GM12878 (cell line): ENCODE measurements at regions not wholly inside any gene's neighbourhood (a gene's known extent, or its start where the extent isn't known, plus 50 kb on each side); places are given as distances from the start of the nearest gene placed in this dataset.

ENCODE experiments used
- ATAC-seq: fragments of 200-7000 bp; cut with Tn5 transposase; 3 replicates; pipeline ENCODE4 v1.9.1; 2020; ENCODE audit warnings: mild to moderate bottlenecking, moderate library complexity
- BruUV-seq: library from RNA; stranded (reverse); fragments of 400-500 nt; replicated peaks from 2 replicates; lab custom pipeline; 2021; lab: Mats Ljungman, UMichigan
- CTCF ChIA-PET: fragments of 300-600 bp; sonication (Branson Sonifier 250); formaldehyde crosslinking; extraction: SDS; loops from one replicate; lab custom pipeline; 2021; ENCODE audit warnings: inconsistent platforms; lab: Yijun Ruan, JAX
- POLR2A ChIA-PET: fragments of 350-600 bp; formaldehyde crosslinking; extraction: SDS; loops from one replicate; lab custom pipeline; 2021; ENCODE audit warnings: inconsistent platforms; lab: Charles Lee
- RAD21 ChIA-PET: fragments of 300-600 bp; sonication (Branson Sonifier 250); formaldehyde crosslinking; loops from one replicate; lab custom pipeline; 2023; ENCODE audit warnings: antibody characterized with exemption; ENCODE audit not compliant: unreplicated experiment; lab: Charles Lee
- SMC1A ChIA-PET: fragments of 300-600 bp; sonication (Branson Sonifier 250); formaldehyde crosslinking; loops from one replicate; lab custom pipeline; 2023; ENCODE audit not compliant: unreplicated experiment, uncharacterized antibody; lab: Charles Lee
- DNase-seq: peaks from one replicate; pipeline ENCODE4 v3.0.0-alpha.2; 2011; ENCODE audit warnings: low read depth, low spot score
- FAIRE-seq: peaks from 3 replicates; lab custom pipeline; 2011; peaks lifted over from hg19 to GRCh38; lab: Jason Lieb, UNC
- H2AFZ ChIP-seq: 2 replicates; pipeline ENCODE4 v1.6.0; 2011; ENCODE audit warnings: low read depth, low read length, control low read depth; ENCODE audit not compliant: control insufficient read depth
- H3K27ac ChIP-seq: 2 replicates; pipeline ENCODE4 v1.5.1; 2011; ENCODE audit warnings: control low read depth; ENCODE audit not compliant: control insufficient read depth, insufficient read depth
- H3K27me3 ChIP-seq, 2 experiments: replicated peaks in 1 of 2; 2 replicates each; pipeline versions ENCODE4 v1.6.0 to v1.6.1; 2011; ENCODE audit warnings: low read length in 1 of 2; ENCODE audit not compliant: control insufficient read depth in 2 of 2, insufficient read depth in 2 of 2
- H3K36me3 ChIP-seq, 2 experiments: 2 replicates each; pipeline ENCODE4 v1.5.1; 2011; ENCODE audit warnings: low read length in 1 of 2; ENCODE audit not compliant: control insufficient read depth in 2 of 2, insufficient read depth in 2 of 2
- H3K4me1 ChIP-seq: 2 replicates; pipeline ENCODE4 v1.6.1; 2011; ENCODE audit warnings: mild to moderate bottlenecking, low read length, moderate library complexity, mixed read lengths; ENCODE audit not compliant: control insufficient read depth, insufficient read depth
- H3K4me2 ChIP-seq: 2 replicates; pipeline ENCODE4 v1.6.0; 2011; ENCODE audit warnings: control low read depth; ENCODE audit not compliant: control insufficient read depth, insufficient read depth
- H3K4me3 ChIP-seq: fragments of 200-600 bp; sonication (generic); 2 replicates; pipeline ENCODE4 v1.5.1; 2016
- H3K79me2 ChIP-seq: 2 replicates; pipeline ENCODE4 v1.6.0; 2011; ENCODE audit warnings: low read length; ENCODE audit not compliant: control insufficient read depth, insufficient read depth
- H3K9ac ChIP-seq: 2 replicates; pipeline ENCODE4 v1.8.0; 2011; ENCODE audit warnings: low read length, control low read depth, mixed read lengths; ENCODE audit not compliant: control insufficient read depth, insufficient read depth
- H3K9me3 ChIP-seq: replicated peaks from 3 replicates; pipeline ENCODE4 v1.5.1; 2011; ENCODE audit warnings: mild to moderate bottlenecking, low read length; ENCODE audit not compliant: control insufficient read depth, insufficient read depth
- H4K20me1 ChIP-seq: 2 replicates; pipeline ENCODE4 v1.6.0; 2011; ENCODE audit not compliant: control insufficient read depth, insufficient read depth
- CHD4 ChIP-seq: fragments of 200-600 bp; sonication (generic); IDR thresholded peaks from 2 replicates; pipeline ENCODE4 v1.6.1; 2016; ENCODE audit warnings: mild to moderate bottlenecking
- EED ChIP-seq: sonication (generic); IDR thresholded peaks from 2 replicates; pipeline ENCODE4 v1.6.1; 2016; ENCODE audit warnings: antibody characterized with exemption, low read depth
- JUNB ChIP-seq: IDR thresholded peaks from 2 replicates; pipeline ENCODE4 v1.6.1; 2016; ENCODE audit warnings: antibody characterized with exemption, mild to moderate bottlenecking
- NFYB ChIP-seq: IDR thresholded peaks from 2 replicates; pipeline ENCODE4 v1.6.1; 2011; ENCODE audit warnings: low read depth, mild to moderate bottlenecking, low read length, improper control_type of control experiment, moderate library complexity; ENCODE audit not compliant: insufficient read depth
- RUNX3 ChIP-seq: IDR thresholded peaks from 2 replicates; pipeline ENCODE4 v1.6.1; 2012; ENCODE audit warnings: low read length, inconsistent platforms
- SMAD1 ChIP-seq: fragments of 450-650 bp; IDR thresholded peaks from 2 replicates; pipeline ENCODE4 v1.6.1; 2018; ENCODE audit warnings: mild to moderate bottlenecking, low read depth; ENCODE audit not compliant: partially characterized antibody
- SREBF2 ChIP-seq: IDR thresholded peaks from 2 replicates; pipeline ENCODE4 v1.6.1; 2012; ENCODE audit warnings: mild to moderate bottlenecking, low read length
- SUPT20H ChIP-seq: IDR thresholded peaks from 2 replicates; pipeline ENCODE4 v1.6.1; 2011; ENCODE audit warnings: low read depth, mild to moderate bottlenecking, low read length, moderate library complexity, borderline replicate concordance; ENCODE audit not compliant: control insufficient read depth
- SUZ12 ChIP-seq: fragments of 200-600 bp; sonication (generic); IDR thresholded peaks from one replicate; pipeline ENCODE4 v1.6.1; 2018; ENCODE audit warnings: antibody characterized with exemption, mild to moderate bottlenecking; ENCODE audit not compliant: unreplicated experiment
- ZNF622 ChIP-seq: fragments of 450-650 bp; IDR thresholded peaks from 2 replicates; pipeline ENCODE4 v1.6.1; 2017; ENCODE audit warnings: mild to moderate bottlenecking, inconsistent platforms
- WGBS: methylation state at CpG from one replicate; pipeline ENCODE4 v1.1.6; 2016; ENCODE audit warnings: low lambda C conversion rate; ENCODE audit not compliant: insufficient replicate concordance, insufficient coverage; ENCODE audit errors: missing lambda C conversion rate; 5-methylcytosine and 5-hydroxymethylcytosine counted together
- in situ Hi-C: fragments of 300-500 bp; cut with MboI; formaldehyde crosslinking; loops from 9 replicates; pipeline ENCODE4 v1.14.3; 2018; ENCODE audit warnings: mixed read lengths
- intact Hi-C: fragments of 100-400 bp; cut with micrococcal nuclease; formaldehyde crosslinking; loops from one replicate; pipeline ENCODE4 v1.14.2; 2022; ENCODE audit not compliant: unreplicated experiment
- TF ChIP-seq, protein P1 (sequence below): fragments of 450-650 bp; IDR thresholded peaks from 2 replicates; pipeline ENCODE4 v1.6.1; 2017; ENCODE audit warnings: mild to moderate bottlenecking, low read depth, inconsistent platforms; ENCODE audit not compliant: poor library complexity, severe bottlenecking
- TF ChIP-seq, protein P2 (sequence below): IDR thresholded peaks from 2 replicates; pipeline ENCODE4 v1.6.1; 2011; ENCODE audit warnings: low read depth, mild to moderate bottlenecking, low read length, moderate library complexity, borderline replicate concordance; ENCODE audit errors: extremely low read depth
- TF ChIP-seq, protein P3 (sequence below): fragments of 450-650 bp; formaldehyde crosslinking; IDR thresholded peaks from 2 replicates; pipeline ENCODE4 v1.4.0; 2022; ENCODE audit warnings: mild to moderate bottlenecking, moderate library complexity
- TF ChIP-seq, protein P4 (sequence below): fragments of 450-650 bp; formaldehyde crosslinking; IDR thresholded peaks from 2 replicates; pipeline ENCODE4 v1.5.0; 2022; ENCODE audit warnings: mild to moderate bottlenecking, missing genetic modification characterization

DNA sequence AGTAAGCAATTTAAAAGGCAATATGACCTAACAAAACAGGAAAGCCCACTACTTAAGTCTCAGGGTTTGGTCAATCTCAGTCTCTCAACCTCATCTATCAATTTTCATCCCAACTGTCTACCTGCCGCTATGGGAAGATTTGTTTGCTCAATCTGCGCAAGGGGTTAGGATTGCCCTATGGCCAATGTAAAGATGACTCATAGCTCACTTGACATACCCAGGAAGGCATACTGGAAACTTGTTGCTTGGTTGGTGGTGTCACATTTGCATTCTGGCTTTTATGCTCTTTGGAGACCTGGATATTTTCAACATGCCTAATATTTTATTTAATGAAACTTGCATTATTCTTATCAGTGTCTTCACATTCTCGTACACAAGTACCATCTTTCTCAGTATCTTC is 78.1 kb upstream of the TMEM196 start (continued):
- TF ChIP-seq, protein P1, sequence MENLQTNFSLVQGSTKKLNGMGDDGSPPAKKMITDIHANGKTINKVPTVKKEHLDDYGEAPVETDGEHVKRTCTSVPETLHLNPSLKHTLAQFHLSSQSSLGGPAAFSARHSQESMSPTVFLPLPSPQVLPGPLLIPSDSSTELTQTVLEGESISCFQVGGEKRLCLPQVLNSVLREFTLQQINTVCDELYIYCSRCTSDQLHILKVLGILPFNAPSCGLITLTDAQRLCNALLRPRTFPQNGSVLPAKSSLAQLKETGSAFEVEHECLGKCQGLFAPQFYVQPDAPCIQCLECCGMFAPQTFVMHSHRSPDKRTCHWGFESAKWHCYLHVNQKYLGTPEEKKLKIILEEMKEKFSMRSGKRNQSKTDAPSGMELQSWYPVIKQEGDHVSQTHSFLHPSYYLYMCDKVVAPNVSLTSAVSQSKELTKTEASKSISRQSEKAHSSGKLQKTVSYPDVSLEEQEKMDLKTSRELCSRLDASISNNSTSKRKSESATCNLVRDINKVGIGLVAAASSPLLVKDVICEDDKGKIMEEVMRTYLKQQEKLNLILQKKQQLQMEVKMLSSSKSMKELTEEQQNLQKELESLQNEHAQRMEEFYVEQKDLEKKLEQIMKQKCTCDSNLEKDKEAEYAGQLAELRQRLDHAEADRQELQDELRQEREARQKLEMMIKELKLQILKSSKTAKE, result no peak
- TF ChIP-seq CHD4 (no peak), RUNX3 (no peak), SUZ12 (no peak), NFYB (no peak), EED (no peak), SUPT20H (no peak), JUNB (no peak)
- TF ChIP-seq, protein P2, sequence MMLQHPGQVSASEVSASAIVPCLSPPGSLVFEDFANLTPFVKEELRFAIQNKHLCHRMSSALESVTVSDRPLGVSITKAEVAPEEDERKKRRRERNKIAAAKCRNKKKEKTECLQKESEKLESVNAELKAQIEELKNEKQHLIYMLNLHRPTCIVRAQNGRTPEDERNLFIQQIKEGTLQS, result no peak
- TF ChIP-seq, all 136 proteins: peak for 0

DNA sequence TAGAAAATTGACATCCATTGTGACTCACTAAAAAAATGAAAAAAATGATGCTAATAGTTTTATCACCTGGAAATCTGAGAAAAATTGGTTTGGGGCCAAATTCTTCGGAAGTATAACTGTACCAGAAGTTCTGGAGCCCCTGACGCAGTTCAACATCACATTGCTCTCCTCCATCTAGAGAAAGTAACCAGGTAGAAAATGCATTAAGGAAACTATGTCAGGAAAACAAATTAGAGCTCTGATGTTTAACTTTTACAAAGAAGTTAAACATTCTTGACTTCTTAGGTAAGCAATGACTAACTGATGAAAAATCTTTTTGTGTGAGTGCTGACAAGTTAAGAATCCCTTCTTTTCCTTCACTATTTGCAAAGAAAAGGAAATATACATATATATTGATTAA is 61.1 kb upstream of the TMEM196 start:
- ChIA-PET POLR2A (no interaction called here), SMC1A (interaction anchor here (1.1 kb wide), 1 partner anchor 23 kb away, joined by 4 read pairs; no protein-coding TSS in a partner anchor), RAD21 (interaction anchor here (0.7 kb wide), 1 partner anchor 278 kb away, joined by 3 read pairs; no protein-coding TSS in a partner anchor), CTCF (no interaction called here)
- Histone ChIP-seq H3K9me3 (no peaks in the 10 kb centered on the region), H2AFZ (no peak overlapping the region), H3K27ac (no peak overlapping the region), H4K20me1 (no peaks in the 10 kb centered on the region), H3K36me3 (no peaks in the 10 kb centered on the region), H3K4me2 (no peak overlapping the region), H3K79me2 (no peaks in the 10 kb centered on the region), H3K9ac (no peak overlapping the region), H3K27me3 (no peaks in the 10 kb centered on the region), H3K4me1 (no peaks in the 10 kb centered on the region), H3K4me3 (no peak overlapping the region)
- intact Hi-C loops (no loop called here), in situ Hi-C loops (no loop called here)
- no peak for TF ChIP-seq SMAD1
- TF ChIP-seq, protein P3, sequence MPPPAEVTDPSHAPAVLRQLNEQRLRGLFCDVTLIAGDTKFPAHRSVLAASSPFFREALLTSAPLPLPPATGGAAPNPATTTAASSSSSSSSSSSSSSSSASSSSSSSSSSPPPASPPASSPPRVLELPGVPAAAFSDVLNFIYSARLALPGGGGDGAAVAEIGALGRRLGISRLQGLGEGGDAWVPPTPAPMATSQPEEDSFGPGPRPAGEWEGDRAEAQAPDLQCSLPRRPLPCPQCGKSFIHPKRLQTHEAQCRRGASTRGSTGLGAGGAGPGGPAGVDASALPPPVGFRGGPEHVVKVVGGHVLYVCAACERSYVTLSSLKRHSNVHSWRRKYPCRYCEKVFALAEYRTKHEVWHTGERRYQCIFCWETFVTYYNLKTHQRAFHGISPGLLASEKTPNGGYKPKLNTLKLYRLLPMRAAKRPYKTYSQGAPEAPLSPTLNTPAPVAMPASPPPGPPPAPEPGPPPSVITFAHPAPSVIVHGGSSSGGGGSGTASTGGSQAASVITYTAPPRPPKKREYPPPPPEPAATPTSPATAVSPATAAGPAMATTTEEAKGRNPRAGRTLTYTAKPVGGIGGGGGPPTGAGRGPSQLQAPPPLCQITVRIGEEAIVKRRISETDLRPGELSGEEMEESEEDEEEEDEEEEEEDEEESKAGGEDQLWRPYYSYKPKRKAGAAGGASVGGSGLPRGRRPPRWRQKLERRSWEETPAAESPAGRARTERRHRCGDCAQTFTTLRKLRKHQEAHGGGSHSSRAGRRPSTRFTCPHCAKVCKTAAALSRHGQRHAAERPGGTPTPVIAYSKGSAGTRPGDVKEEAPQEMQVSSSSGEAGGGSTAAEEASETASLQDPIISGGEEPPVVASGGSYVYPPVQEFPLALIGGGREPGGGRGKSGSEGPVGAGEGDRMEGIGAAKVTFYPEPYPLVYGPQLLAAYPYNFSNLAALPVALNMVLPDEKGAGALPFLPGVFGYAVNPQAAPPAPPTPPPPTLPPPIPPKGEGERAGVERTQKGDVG, result no peak
- TF ChIP-seq CHD4, result no peak
- no peak for TF ChIP-seq SREBF2
- TF ChIP-seq, protein P4, sequence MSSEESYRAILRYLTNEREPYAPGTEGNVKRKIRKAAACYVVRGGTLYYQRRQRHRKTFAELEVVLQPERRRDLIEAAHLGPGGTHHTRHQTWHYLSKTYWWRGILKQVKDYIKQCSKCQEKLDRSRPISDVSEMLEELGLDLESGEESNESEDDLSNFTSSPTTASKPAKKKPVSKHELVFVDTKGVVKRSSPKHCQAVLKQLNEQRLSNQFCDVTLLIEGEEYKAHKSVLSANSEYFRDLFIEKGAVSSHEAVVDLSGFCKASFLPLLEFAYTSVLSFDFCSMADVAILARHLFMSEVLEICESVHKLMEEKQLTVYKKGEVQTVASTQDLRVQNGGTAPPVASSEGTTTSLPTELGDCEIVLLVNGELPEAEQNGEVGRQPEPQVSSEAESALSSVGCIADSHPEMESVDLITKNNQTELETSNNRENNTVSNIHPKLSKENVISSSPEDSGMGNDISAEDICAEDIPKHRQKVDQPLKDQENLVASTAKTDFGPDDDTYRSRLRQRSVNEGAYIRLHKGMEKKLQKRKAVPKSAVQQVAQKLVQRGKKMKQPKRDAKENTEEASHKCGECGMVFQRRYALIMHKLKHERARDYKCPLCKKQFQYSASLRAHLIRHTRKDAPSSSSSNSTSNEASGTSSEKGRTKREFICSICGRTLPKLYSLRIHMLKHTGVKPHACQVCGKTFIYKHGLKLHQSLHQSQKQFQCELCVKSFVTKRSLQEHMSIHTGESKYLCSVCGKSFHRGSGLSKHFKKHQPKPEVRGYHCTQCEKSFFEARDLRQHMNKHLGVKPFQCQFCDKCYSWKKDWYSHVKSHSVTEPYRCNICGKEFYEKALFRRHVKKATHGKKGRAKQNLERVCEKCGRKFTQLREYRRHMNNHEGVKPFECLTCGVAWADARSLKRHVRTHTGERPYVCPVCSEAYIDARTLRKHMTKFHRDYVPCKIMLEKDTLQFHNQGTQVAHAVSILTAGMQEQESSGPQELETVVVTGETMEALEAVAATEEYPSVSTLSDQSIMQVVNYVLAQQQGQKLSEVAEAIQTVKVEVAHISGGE, result no peak
- TF ChIP-seq ZNF622, result no peak
- no peak for ATAC-seq
- DNase-seq, result no peak
- FAIRE-seq, result no peak
- 32% methylated on average over 2 of the region's 2 CpGs for WGBS
- BruUV-seq, result no TSS peak
